Epithelial cell of esophagus (primary cell): ENCODE measurements at regions not wholly inside any gene's neighbourhood (a gene's known extent, or its start where the extent isn't known, plus 50 kb on each side); places are given as distances from the start of the nearest gene placed in this dataset.

ENCODE experiments used
- DNase-seq: peaks from one replicate; pipeline ENCODE4 v3.0.0; 2010; ENCODE audit warnings: low read depth
- H3K4me3 ChIP-seq: 2 replicates; pipeline ENCODE4 v1.5.1; 2011; ENCODE audit warnings: mild to moderate bottlenecking, low read length, control low read depth
- TF ChIP-seq, protein P1 (sequence below): IDR thresholded peaks from 2 replicates; pipeline ENCODE4 v1.5.1; 2011; ENCODE audit warnings: low read depth, mild to moderate bottlenecking, low read length, control low read depth, inconsistent platforms; ENCODE audit not compliant: insufficient read depth; ENCODE audit errors: missing control alignments

DNA sequence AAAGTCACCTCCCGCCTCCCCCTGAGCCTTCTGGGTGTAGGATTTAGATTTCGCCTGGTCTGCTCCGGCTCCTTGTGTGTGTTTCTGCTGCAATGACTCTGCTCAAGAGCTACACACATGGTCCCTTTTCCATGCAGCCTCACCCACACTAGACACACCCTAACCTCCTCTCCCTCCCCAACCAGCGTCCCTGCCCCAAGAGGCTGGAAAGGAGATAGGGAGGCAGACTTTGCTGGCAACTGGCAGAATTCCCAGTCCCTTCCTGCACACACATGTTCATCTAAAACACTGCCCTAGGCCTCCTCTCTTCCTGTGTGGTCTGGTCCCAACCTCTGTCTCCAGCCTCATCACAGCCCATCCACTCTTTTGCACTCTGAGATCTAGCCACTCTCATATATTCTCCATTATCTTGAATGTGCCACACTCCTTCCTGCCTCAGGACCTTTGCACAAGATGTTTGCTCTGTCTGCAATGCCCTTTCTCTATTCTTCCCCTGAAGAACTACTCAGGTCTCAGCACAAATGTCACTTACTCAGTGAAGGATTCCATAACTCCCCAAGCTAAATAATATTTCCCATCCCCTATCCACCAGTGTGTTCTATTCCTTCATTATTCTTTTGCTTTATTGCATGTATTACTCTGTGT lies 253.8 kb downstream of the CDK5RAP2 start:
- no peak overlapping the region for H3K4me3 ChIP-seq
- peak; percentile 43 for DNase-seq
- TF ChIP-seq, protein P1, sequence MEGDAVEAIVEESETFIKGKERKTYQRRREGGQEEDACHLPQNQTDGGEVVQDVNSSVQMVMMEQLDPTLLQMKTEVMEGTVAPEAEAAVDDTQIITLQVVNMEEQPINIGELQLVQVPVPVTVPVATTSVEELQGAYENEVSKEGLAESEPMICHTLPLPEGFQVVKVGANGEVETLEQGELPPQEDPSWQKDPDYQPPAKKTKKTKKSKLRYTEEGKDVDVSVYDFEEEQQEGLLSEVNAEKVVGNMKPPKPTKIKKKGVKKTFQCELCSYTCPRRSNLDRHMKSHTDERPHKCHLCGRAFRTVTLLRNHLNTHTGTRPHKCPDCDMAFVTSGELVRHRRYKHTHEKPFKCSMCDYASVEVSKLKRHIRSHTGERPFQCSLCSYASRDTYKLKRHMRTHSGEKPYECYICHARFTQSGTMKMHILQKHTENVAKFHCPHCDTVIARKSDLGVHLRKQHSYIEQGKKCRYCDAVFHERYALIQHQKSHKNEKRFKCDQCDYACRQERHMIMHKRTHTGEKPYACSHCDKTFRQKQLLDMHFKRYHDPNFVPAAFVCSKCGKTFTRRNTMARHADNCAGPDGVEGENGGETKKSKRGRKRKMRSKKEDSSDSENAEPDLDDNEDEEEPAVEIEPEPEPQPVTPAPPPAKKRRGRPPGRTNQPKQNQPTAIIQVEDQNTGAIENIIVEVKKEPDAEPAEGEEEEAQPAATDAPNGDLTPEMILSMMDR = no peak

DNA sequence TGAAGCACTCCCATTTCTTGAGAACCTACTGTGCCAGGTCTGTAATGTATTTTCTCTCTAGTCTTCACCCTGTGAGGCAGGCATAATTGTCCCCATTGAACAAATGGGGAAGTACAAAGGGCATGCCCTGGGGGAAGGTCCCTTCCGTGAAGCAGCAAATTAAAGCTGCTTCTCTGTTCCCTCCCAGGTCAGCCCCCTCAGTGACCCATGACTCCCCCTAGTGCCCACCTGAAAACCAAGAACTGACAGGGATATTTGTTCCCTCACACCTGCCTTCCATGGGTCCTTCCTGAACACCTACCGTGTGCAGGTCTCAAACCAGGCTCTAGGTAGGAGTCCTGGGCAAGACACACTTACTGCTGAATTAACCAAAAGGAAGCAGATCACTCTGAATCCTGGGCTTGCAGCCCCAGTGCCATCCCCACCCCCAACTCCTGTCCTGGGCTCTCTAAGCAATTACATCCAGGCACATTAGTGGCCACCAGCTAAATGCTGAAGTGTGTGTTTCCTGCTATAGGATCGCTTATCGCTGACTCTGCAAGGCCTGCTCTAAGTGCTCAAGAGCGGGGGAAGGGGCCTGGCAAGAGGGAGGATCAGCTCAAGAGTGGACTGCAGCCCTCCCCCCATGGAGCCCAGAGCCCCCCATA lies 254.8 kb downstream of the CDK5RAP2 start:
- no peak overlapping the region for H3K4me3 ChIP-seq
- no peak for DNase-seq
- TF ChIP-seq, protein P1 = no peak

DNA sequence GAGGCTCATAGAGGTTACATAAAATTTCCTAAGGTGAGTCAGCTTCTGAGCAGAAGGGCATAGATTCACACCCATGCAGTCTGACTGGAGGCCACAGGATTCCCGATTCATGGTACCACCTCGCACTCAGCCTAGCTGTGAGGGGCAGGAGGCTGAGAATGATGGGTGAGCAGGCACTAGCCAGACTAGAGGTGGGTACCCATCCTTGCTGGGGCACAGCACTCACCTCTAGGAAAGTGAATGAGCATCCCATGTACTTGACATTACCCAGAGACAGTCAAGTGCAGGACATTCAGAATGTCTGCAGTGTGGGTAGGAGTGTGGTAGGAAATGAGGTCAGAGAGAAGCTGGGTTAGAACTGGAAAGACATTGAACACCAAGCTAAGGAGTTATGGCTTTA lies 255.5 kb downstream of the CDK5RAP2 start:
- H3K4me3 ChIP-seq = no peak overlapping the region
- DNase-seq = no peak
- TF ChIP-seq, protein P1 = no peak

DNA sequence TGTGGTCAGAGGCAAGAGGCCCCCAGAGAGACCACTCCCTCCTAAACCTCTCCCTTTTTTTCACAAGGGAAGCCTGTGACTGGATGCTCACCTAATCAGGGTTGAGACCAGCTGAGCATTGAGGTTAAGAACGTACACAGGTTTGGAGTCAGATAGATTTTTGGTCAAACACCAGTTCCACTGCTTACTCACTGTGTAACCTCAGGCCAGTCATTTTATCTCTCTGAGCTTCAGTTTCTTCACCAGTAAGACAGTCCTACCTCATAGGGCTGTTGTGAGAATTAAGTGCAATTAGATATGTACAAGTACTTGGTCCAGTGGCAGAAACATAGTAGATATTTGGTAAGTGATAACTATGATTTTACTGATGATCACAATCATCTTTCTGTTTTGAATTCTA lies 256.8 kb downstream of the CDK5RAP2 start:
- TF ChIP-seq, protein P1 = no peak
- no peak overlapping the region for H3K4me3 ChIP-seq
- DNase-seq = no peak

DNA sequence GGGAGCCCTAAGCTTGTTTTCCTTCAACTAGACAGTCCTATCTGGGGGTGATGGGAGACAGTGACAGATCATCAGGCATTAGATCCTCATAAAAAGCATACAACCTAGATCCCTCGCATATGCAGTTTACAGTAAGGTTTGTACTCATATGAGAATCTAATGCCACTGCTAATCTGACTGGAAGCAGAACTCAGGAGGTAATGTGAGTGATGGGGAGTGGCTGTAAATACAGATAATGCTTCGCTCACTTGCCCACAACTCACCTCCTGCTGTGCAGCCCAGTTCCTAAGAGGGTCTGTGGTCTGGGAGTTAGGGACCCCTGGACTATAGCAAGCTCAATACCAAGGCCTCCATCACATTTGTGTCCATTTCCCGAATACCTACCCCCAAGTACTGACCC lies 260.5 kb downstream of the CDK5RAP2 start:
- TF ChIP-seq, protein P1 = no peak
- no peak overlapping the region for H3K4me3 ChIP-seq
- DNase-seq = no peak

DNA sequence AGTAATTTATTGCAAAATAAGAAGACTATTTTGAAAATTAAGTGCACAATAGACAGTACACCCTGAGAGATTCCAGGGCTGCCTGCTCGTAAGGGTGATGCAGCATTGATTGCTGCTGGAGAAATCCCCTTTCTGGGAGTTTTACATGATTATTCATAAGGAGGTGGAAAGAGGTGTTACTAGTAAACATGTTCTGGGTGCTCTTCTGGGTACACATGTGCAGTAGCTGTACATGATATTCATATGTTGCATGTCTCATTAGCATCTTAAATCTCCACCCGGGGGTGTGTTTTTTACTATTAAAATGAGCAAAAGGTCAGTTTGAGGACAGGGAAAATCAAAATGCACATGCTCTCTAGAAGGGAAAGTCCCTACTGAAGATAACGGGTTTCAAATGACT lies 264.8 kb downstream of the CDK5RAP2 start:
- no peak overlapping the region for H3K4me3 ChIP-seq
- TF ChIP-seq, protein P1 = no peak
- no peak for DNase-seq

DNA sequence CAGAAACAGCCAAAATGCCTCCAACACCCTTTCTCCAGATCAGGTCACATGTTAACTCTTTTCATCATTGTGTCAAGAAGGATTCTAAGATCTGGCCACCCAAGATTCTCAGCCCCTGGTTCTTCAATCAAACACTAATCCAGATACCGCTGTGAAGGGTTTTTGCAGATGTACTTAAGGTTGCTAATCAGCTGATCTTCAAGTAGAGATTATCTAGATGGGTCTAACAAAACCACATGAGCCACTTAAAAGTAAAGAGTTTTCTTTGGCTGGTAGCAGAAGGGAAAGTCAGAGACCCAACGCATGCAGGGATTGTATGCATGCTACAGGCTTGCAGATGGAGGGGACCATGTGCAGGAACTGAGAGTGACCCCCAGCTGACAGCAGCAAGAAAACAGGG lies 267.9 kb downstream of the CDK5RAP2 start:
- TF ChIP-seq, protein P1 = no peak
- no peak overlapping the region for H3K4me3 ChIP-seq

More for the DNA sequence above, 267.9 kb downstream of the CDK5RAP2 start:
- no peak for DNase-seq
